NCI-H1930 (cell line): ENCODE measurements at regions not wholly inside any gene's neighbourhood (a gene's known extent, or its start where the extent isn't known, plus 50 kb on each side); places are given as distances from the start of the nearest gene placed in this dataset.
"Not testable (repeated sequence)": the region's sequence is repeated elsewhere in the genome, so short reads cannot be mapped to it uniquely, and the experiment has no call there.

ENCODE experiments used
- DNase-seq, 2 experiments: peaks; one replicate each; lab custom pipeline; 2025; lab: John Stamatoyannopoulos, UW

DNA sequence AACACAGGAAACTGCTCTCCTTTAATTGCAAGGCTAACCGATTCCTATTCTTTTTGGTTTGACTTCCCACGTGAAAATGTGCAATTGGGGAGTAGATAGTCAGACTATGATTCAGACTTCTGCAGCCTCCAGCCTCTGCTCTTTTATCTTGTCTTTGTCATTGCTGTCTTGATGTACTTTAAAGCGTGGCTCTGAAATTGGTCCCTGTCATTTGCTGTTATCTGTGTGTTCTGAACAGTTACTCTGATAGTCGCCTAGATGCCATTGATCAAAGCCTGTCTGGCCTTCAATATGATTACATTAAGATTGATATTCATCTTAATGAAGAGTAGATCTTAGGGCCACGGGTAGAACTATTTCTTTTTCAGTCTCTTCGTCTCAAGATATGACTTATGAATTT is 799.2 kb downstream of the REEP3 start:
- DNase-seq: no peak

DNA sequence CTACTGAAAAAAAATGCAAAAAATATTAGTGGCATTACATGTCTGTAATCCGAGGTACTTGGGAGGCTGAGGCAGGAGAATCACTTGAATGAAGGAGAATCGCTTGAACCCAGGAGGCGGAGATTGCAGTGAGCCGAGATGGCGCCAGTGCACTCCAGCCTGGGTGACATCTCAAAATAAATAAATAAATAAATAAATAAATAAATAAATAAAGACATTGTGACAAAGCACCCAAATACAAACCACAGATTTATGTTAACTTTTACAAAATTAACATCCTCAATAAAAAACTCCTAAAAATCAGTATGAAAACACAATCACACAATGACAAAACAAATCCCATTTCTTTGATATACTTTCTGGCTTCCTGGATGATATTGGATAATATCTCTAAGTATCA is 808.3 kb downstream of the REEP3 start:
- DNase-seq: no peak

DNA sequence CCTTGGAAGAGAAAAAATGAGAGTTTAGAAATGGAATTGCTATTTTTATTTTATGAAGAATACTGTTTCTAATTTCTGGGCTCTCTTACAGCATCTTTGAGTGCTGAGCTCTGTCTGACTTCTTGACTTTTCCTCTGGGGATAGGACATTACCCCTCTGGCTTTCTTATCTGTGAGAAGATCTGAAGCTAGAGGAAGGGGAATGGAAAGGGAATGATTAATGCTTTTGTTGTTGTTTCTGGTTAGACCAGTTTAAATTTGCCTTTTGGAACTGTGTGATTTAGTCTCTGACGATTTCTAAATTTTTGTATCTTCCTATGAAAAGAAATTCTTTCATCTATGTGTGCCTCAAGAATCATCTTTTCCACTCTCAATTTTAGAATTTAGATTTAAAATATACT is 811.4 kb downstream of the REEP3 start:
- DNase-seq: no peak

DNA sequence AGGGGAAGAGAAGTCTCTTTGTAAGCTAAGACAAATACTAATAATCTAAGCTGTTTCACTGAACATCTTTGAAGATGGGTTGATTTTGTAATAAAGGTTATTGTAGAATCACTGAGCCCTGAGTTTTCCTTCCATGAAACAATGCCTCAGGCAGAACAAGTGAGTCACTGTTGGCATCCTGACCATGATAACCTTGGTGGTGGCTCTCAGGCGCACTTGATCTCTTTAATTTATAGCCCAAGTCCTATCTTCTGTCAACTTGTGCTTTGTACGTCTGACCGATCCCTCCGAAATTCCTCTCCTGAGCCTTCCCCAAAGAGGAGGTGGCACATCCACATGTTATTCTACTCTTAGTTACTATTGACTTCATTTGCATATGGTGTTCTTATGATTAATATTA is 812.9 kb downstream of the REEP3 start:
- no peak for DNase-seq

DNA sequence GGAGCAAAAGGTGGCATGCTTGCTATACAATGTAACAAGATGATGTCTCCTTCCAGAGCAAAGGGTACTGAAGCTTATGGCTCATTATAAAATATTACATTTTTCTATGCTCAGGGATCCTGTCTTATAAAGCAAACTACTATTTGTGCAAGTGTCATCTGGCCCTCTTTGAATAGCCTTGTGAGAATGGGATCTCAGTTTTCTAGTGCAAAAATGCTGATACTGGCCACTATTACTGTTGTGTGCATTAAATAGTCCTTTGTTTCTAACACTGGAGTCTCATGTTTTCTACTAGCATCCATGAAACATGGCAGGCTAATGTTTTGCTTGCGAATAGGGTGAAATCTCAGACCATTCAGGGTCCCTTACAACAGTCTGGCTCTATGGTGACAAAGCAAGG is 823.0 kb downstream of the REEP3 start:
- DNase-seq: no peak

DNA sequence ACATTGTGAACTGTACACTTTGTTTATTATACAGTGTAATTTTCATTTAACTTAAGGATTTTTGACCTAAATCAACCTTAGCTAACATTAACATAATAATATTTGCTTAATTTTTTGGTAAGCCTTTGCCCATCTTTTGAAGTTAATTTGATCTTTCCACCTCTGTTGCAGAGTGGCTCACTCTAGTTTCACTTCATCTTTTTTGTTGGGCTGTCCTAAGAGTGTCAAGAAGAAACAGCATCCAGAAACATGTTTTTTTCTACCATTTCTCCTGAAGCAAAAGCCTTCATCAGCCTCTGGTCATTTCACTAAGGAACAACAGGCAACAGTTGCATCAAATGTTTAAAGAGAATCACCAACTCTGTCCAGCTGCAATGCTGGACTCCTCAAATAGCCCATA is 824.7 kb downstream of the REEP3 start:
- DNase-seq: no peak

DNA sequence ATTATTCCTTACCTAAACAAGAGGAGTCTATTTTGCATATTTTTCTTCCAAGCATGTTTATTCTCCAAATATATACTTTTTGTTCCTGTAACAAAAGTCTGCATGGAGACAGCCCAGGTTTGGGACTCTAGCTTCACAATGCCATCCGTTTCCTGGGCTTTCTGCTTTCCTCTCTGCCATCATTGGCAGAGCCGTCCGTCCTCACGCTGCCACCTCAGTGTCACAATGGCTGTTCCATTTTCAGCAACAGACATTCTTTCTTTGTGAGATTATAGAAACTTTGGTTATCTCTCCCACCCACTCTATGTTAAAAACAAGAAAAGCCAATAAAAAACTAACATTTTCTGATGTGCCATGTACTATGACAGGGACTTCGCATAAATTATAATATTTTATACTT is 825.2 kb downstream of the REEP3 start:
- no peak for DNase-seq

DNA sequence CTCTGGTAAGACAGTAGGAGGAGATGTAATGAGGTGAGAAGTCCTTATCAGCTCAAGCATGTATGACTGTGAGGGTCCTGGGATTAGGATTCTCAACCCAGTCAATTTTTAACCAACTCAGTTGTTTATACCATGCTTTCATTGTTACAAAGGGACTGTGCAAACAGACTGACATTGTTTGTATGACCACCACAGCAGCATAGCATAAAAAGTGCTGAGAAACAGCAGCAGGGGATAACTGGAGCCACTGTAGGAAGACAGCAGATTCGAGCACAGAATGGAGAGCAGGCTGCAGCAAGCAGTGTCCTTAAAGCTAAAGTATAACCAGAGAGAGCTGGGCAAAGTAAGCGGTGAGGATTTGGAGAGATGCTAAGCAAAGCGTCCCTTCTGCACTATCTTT is 829.5 kb downstream of the REEP3 start:
- no peak for DNase-seq

DNA sequence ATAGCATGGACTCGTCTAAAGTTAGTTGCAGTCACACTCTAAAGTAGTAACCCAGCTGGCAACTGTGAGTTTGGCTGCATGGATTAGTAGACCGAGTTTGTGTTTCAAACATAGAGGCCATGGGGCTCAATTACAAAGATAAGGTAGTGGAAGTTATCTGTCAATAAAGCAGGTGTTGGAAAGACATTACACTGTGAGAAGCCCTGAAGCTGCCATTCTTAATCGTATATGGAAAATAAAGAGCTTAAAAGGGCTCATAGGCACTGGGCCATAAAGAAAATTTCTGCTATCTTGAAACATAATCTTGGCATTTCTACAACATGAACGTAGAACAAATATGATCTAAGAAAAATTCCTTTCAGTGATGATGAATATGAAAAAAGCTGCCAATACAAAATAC is 837.7 kb downstream of the REEP3 start:
- no peak for DNase-seq

DNA sequence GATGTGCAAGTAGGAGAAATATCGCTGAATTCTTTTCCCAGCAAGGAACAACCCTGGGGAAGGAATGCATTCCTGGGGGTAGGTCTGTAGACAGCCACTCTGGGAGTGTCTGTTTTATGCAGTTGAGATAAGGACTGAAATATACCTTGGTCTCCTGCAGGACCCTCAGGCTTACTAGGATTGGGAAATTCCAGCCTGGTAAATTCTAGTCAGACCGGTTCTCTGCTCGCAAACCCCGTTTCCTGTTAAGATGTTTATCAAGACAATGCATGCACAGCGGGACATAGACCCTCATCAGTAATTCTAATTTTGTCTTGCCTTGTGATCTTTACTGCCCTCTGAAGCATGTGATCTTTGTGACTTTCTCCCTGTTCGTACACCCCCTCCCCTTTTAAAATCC is 839.0 kb downstream of the REEP3 start:
- DNase-seq: not testable (repeated sequence)

DNA sequence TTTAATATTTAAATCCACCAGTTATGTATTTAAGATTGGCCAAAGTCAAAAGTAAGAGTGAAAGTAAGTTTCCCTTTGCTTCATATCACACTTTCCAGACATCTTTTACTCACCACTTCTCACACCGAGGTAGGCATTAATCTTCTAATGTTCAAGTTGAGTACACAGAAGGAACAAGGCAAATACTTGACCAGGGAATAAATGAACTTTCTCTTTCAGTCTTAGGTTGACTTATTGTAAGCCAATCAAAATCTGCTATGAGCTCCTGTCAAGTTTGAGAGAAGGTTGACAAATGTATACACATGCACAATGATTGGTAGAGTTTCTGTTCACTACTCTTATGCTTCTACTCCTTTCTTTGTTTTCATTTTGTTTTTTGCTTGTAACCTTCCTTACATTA is 842.5 kb downstream of the REEP3 start:
- no peak for DNase-seq

DNA sequence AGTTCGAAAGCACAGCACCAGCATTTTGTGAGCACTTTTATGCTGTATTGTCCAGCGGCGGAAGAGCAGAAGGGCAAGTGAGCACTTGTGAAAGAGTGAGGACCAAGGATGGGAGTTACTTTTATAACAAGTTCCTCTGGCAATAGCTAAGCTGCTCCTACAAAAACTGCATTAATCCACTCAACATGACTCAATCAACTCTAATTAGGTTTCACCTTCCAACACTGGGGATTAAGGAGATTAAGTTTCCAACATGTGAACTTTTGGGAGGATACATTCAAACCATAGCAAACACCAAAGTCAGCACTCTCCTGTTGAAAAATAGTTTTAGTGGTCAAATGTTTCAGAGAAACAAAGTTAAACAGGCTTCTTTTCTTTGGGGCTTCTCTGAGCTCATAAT is 844.5 kb downstream of the REEP3 start:
- no peak for DNase-seq

DNA sequence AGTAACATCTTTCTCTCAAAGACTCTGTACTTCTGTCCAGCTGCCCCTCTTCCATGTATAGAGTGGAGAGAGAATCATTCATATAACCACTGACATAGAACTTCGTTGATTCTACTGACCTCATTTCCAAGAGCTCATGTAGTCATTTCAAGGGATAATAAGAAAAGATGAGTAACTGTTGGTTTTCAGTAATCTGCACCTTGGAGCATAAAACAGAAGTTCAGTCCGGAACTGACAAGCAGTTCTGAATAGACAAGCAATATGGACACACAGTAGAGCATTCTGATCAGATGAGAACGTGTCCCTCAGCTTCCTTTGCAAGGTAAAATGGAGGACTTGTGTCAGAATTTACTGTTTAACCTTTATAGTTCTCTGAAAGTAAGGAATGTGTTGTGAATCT is 847.1 kb downstream of the REEP3 start:
- DNase-seq: no peak

DNA sequence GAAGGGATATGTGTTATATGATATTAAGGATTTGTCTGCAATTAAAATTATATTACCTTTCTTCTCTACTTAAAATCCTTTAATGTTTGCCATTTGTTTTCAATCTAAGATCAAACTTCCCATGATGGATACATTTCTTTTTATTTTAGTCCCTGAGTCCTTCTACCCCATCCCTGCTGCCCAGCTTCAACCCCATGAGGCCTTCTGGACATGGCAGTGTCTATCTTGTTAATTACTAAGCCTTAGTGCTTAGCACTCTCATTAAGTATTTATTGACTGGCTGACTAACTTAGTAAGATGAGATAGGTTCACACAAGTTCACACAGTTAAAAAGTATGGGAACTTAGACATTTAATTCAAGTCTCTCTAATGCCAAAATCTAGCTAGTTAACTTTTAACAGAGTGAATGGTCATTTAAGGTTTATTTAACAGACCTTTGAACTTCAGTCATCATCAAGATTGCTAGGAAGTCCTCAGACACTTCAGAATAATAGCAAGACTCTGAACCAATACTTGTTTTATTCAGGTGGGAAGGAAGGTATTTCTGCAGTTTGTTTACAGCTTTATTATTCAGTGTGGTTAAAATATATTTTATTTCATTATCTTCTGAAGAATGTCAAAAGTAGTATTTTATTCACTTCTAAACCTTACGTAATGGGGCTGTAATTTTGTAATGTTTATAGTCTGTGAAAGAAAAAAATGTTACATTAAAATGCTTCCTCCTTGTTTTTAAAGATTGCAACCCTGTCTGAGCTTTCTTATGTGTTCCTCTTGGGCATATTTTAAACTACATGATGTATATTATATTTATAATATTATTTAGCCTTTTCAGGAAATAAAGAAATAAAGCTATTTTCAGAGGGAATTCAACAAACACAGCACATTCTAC is 848.9 kb downstream of the REEP3 start:
- DNase-seq: no peak

DNA sequence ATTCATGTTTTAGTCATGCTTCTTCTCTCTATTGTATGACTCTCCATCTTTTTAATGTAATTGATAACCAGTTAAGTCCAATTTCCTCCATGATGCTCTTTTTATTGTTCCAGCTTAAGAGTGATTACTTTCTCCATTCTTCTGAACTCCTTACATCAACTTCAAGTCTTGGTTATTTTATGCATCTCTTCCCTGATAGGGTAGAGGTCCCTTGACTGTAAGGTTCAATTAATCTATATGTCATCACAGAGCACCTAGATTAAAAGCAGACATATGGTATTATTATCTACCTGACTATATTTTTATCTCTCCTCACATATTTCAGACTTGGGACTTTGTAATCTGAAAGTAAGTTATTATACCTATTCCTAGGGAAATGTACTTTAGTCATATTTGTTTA is 853.1 kb downstream of the REEP3 start:
- DNase-seq: no peak

DNA sequence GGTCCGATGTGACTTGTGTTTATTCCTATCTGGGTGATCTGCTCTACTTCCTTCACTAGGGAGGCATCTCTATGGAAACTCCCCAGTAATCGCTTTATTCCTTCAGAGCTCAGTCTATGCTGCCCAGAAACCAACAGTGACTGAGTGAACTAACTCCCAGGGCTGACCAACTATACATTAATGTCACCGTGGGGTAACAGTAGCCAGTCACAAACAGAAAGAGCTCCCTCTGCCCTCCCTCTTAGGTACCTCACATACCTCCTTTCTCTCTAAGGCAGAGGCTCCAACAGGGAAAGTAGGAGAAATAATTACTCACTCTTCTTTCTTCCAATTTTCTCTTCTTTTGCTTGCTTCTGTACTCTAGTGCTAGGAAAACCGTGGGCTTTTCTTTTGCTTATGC is 855.0 kb downstream of the REEP3 start:
- no peak for DNase-seq

DNA sequence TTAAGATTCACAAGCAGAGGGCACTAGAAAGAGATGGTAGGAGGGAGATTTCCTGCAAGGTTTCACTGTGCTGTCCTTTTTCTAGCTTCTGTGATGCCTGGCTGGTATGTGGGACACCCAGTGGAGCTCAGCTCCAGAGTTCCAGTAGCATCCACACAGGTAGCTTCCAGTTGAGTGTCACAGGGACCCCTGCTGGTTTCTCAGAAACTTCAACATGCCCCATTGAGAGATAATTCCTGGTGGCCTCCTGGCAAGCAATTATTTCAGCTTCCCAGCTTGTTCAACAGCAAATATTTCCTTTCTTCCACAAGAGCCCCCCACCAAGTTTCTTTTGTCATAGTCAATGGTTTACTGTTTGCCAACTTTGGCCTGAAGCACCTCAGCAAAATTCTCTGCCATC is 858.7 kb downstream of the REEP3 start:
- no peak for DNase-seq

DNA sequence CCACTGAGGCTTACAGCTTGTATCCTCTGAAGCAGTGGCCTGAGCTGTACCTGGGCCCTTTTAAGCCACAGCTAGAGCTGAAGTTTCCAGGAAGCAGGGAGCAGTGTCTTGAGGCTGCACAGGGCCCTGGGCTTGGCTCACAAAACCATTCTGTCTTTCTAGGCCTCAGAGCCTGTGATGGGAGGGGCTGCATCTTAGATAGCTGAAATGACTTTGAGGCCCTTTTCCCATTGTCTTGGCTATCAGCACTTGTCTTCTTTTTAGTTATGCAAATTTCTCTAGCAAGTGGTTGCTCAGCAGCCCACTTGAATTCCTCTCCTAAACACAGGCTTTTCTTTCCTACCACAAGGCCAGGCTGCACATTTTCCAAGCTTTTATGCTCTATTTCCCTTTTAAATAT is 864.2 kb downstream of the REEP3 start:
- no peak for DNase-seq

DNA sequence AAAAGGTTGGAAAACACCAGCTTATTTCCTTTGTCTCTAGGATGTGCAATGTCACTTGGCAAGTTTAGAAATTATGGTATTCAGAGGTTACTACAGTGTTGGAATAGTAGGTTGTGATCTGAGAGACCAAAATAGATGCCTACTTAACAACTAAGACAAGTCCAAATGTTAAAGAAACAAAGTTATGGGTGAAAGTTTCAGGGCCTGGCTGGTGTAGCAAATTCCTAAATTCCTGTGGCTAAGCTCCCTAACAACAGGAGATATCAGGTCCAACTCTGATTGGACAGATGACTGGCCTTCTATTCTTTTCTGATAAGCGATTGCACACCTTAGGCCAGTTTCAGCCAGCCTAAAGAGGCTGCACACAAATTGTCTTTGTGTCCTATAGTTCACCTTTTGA is 873.5 kb downstream of the REEP3 start:
- DNase-seq: no peak

DNA sequence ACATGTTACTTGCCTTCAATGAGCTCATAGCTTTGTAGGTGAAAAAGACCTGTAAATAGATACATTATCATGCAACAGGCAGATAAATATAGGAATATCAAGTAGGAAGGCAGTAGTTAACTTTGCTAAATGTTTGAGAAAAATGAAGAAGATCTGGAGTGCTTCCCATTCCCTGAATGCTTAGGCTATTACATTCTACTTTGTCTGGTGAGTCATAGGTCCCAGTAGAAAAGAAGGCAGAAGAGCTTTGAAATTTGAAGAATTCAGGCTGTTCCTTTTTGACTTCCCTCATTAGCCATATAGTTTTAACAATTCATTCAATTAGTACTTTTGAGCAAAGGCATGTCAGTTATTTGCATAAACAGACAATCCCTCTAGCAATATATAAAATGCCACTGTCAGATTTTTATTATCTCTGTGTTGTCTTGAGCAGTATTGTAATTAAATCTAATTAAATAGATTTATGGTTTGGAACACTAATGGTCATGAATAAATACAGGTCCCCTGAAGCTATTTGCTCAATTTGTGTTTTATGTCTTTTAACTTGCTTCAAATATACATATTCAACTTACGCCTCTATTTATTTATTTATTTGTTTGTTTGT is 875.0 kb downstream of the REEP3 start:
- DNase-seq: no peak

DNA sequence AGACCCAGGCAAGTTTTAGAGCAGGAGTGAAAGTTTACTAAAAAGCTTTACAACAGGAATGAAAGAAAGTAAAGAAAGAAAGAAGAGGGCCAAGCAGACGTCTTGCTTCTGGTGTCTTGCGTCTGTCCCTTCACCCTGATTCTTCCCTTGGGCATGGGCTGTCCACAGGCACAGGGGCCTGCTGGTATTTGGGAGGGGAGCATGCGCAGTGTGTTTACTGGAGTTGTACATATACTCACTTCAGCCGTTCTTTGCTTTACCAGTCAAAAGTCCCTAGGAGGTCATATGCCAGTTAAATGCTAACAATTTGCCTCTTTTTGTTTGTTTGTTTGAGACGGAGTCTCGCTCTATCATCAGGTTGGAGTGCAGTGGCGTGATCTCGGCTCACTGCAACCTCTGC is 875.9 kb downstream of the REEP3 start:
- DNase-seq: no peak

DNA sequence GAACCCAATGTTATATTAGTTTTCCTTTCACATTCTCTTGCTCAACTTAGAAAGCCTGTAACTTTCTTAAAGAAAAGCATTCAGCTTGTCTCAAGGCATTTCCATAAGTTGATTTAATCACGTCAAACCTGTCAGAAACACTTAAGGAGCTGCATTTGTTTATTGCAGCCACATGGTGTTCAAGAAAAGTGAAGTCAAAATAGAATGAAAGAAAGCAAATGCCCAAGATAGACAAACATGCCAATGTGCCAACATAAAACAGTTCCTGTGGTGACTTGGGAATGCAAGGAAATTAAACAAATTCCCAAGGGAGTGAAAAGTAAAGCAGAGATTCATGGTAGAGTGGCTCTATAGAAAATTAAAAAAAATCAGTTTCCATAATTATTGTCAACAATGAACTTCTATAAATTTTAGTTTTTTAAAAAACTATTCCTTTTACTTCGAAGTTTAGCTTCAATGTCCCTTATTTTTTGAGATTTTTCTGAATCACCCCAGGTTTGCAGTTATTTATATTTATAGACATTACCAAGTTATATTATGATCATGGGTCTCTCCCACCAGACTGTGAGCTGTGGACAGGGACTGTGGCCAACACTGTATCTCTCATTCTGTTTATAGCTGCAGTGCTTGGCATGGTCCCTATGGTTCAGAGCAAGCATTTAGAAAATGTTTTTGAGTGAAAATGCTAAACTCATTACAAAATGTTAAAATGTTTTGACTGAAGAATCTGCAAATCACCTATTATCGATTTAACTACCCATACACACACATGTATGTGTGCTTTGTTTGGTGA is 887.4 kb downstream of the REEP3 start:
- DNase-seq: no peak

DNA sequence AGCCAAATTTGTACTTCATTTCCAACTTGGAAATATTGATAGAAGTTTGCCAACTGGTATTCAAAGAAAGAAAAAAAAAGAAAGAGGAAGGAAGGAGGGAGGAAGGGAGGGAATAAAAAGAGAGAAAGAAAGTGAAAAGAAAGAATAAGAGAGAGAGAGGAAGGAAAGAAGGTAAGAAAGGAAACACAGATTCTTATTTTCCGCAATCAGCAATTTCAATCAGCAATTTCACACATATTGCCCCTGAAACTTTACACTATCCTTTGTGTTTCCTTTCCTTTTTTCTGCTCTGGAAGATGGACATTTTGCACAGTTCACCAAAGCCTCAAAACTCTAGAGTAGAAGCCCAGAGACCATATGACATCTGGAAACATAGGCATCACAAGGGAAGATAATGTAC is 888.1 kb downstream of the REEP3 start:
- no peak for DNase-seq
